NCI-H2081 treated with DMSO at 0.1 percent for 48 hours (cell line): ENCODE measurements at regions not wholly inside any gene's neighbourhood (a gene's known extent, or its start where the extent isn't known, plus 50 kb on each side); places are given as distances from the start of the nearest gene placed in this dataset.

Source experiments
- DNase-seq: peaks from one replicate; lab custom pipeline; 2025; lab: John Stamatoyannopoulos, UW

GRCh38 chr18:55650363-55650870 is 62.4 kb upstream of the TCF4 start:
- DNase-seq, result no peak

DNA sequence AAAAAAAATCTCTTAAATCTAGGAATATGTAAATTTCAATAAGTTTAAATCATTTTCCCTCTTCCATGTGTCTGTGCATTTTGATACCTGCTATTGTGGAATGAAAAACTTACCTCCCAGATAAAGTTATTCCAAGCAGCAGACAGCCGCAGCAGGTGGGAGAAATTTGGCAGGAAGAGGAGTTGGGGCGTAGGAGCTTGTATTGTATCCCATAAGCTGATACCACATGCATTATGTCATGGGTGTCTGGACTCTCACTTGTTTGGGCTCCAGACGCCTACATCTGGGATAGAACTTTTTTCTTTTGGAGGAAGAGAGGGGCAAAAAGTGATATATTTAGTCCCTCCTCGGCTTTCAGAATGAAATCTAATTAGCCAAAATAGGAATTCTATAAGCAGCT is 59.3 kb upstream of the TCF4 start:
- DNase-seq, result no peak

DNA sequence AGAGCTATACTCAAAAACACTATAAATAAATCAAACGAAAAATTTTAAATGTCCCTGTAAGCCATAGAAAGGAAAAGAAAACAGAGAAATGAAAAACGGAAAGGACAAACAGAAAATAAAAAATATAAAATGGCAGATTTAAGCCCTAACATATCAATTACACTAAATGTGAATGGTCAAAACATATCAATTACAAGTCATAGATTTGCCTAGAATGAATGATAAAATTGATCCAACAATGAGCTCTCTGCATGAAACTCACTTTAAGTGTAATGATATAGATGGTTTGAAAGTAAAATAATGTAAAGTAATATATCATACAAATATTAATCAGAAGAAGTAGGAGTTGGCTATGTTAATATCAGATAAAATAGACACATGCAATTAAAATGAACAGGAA is 54.2 kb upstream of the TCF4 start:
- DNase-seq, result no peak

DNA sequence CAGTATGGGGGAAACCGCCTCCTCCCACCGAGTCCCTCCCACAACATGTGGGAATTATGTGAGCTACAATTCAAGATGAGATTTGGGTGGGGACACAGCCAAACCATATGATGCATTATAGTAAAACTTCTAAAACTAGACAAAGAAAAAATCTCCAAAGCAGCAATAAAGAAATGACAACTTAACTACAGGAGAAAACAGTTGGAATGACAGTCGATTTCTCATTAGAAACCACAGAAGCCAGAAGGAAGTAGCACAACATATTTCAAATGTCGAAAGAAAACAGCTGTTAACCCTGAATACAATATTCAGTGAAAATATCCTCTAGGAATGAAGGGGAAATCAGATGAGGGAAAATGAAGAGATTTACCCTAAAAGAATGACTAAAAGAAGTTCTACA is 53.5 kb upstream of the TCF4 start:
- no peak for DNase-seq
